HEK293 (cell line): ENCODE measurements at regions not wholly inside any gene's neighbourhood (a gene's known extent, or its start where the extent isn't known, plus 50 kb on each side); places are given as distances from the start of the nearest gene placed in this dataset.

ENCODE experiments used
- CTCF ChIA-PET: fragments of 350-600 bp; formaldehyde crosslinking; extraction: SDS; loops from one replicate; lab custom pipeline; 2021; ENCODE audit warnings: antibody characterized with exemption; lab: Yijun Ruan, JAX
- POLR2A ChIA-PET: fragments of 300-600 bp; formaldehyde crosslinking; extraction: SDS; loops from one replicate; lab custom pipeline; 2020; ENCODE audit warnings: antibody characterized with exemption, inconsistent platforms; lab: Yijun Ruan, JAX
- H3K27ac ChIP-seq: fragments of 200-500 bp; sonication (Bioruptor generic); 2 replicates; pipeline ENCODE4 v1.5.1; 2014; ENCODE audit warnings: low read depth, low read length, control low read depth, inconsistent platforms; ENCODE audit errors: extremely low read depth
- H3K36me3 ChIP-seq, 2 experiments: fragments of 200-500 bp in 1 of 2; sonication (Bioruptor generic) in 1 of 2; 1 replicate in 1 of 2; 2 replicates in 1 of 2; pipeline ENCODE4 v1.5.1; 2014 to 2017; ENCODE audit warnings: inconsistent platforms in 2 of 2, low read length in 2 of 2; ENCODE audit not compliant: control insufficient read depth in 2 of 2, insufficient read depth in 1 of 2
- H3K4me1 ChIP-seq: fragments of 200-500 bp; sonication (Bioruptor generic); 2 replicates; pipeline ENCODE4 v1.5.1; 2014; ENCODE audit warnings: mild to moderate bottlenecking, low read length, inconsistent platforms; ENCODE audit not compliant: control insufficient read depth, insufficient read depth
- H3K4me3 ChIP-seq: 2 replicates; pipeline ENCODE4 v1.5.1; 2011; ENCODE audit warnings: low read depth, mild to moderate bottlenecking, control low read depth, low read length, moderate library complexity
- H3K9me3 ChIP-seq: fragments of 200-500 bp; sonication (Bioruptor generic); 2 replicates; pipeline ENCODE4 v1.5.1; 2014; ENCODE audit warnings: low read depth, low read length, inconsistent platforms; ENCODE audit not compliant: control insufficient read depth, insufficient read depth
- AEBP2 ChIP-seq: fragments of 450-650 bp; formaldehyde crosslinking; IDR thresholded peaks from 2 replicates; pipeline ENCODE4 v1.5.1; 2016; ENCODE audit warnings: missing biosample characterization, missing genetic modification characterization, borderline replicate concordance
- HOXD13 ChIP-seq: sonication (generic); formaldehyde crosslinking; IDR thresholded peaks from 2 replicates; pipeline ENCODE4 v1.8.0; 2022; ENCODE audit warnings: missing genetic modification reagents, borderline replicate concordance
- MEIS1 ChIP-seq: sonication (generic); formaldehyde crosslinking; IDR thresholded peaks from 2 replicates; pipeline ENCODE4 v1.8.1; 2022; ENCODE audit warnings: missing genetic modification reagents, mild to moderate bottlenecking, borderline replicate concordance
- PBX3 ChIP-seq: sonication (generic); formaldehyde crosslinking; IDR thresholded peaks from 2 replicates; pipeline ENCODE4 v1.8.1; 2022; ENCODE audit warnings: mild to moderate bottlenecking, moderate library complexity, missing genetic modification reagents
- PRDM6 ChIP-seq: fragments of 450-650 bp; formaldehyde crosslinking; IDR thresholded peaks from 2 replicates; pipeline ENCODE4 v1.5.1; 2017; ENCODE audit warnings: missing biosample characterization, missing genetic modification characterization
- REPIN1 ChIP-seq: fragments of 450-650 bp; formaldehyde crosslinking; IDR thresholded peaks from 2 replicates; pipeline ENCODE4 v1.5.1; 2017; ENCODE audit warnings: missing biosample characterization, missing genetic modification characterization, low read depth
- SP2 ChIP-seq: fragments of 450-650 bp; formaldehyde crosslinking; IDR thresholded peaks from 2 replicates; pipeline ENCODE4 v1.5.1; 2016; ENCODE audit warnings: missing biosample characterization, missing genetic modification characterization
- ZEB2 ChIP-seq: fragments of 450-650 bp; formaldehyde crosslinking; IDR thresholded peaks from 2 replicates; pipeline ENCODE4 v1.5.1; 2016; ENCODE audit warnings: missing biosample characterization, missing genetic modification characterization
- ZNF157 ChIP-seq: fragments of 450-650 bp; formaldehyde crosslinking; IDR thresholded peaks from 2 replicates; pipeline ENCODE4 v1.5.1; 2016; ENCODE audit warnings: missing biosample characterization, missing genetic modification characterization
- ZNF2 ChIP-seq: fragments of 450-650 bp; formaldehyde crosslinking; IDR thresholded peaks from 2 replicates; pipeline ENCODE4 v1.5.1; 2016; ENCODE audit warnings: missing biosample characterization, missing genetic modification characterization
- ZNF211 ChIP-seq: fragments of 450-650 bp; formaldehyde crosslinking; IDR thresholded peaks from 2 replicates; pipeline ENCODE4 v1.5.1; 2016; ENCODE audit warnings: low read depth, missing biosample characterization, missing genetic modification characterization
- ZNF26 ChIP-seq: fragments of 450-650 bp; formaldehyde crosslinking; IDR thresholded peaks from 2 replicates; pipeline ENCODE4 v1.5.1; 2016; ENCODE audit warnings: missing biosample characterization, missing genetic modification characterization
- ZNF274 ChIP-seq, 2 experiments: fragments of 200-500 bp in 1 of 2; fragments of 450-650 bp in 1 of 2; sonication (Bioruptor generic) in 1 of 2; formaldehyde crosslinking in 1 of 2; IDR thresholded peaks; 2 replicates each; pipeline versions ENCODE4 v1.5.1 to v1.6.1; 2014 to 2016; ENCODE audit warnings: borderline replicate concordance in 1 of 2, inconsistent platforms in 1 of 2, low read length in 1 of 2, missing biosample characterization in 1 of 2, missing genetic modification characterization in 1 of 2
- ZNF350 ChIP-seq: fragments of 450-650 bp; formaldehyde crosslinking; IDR thresholded peaks from 2 replicates; pipeline ENCODE4 v1.5.0; 2017; ENCODE audit warnings: missing biosample characterization, mild to moderate bottlenecking, missing genetic modification characterization
- ZNF529 ChIP-seq: fragments of 450-650 bp; formaldehyde crosslinking; IDR thresholded peaks from 2 replicates; pipeline ENCODE4 v1.5.1; 2017; ENCODE audit warnings: missing genetic modification characterization, missing biosample characterization; ENCODE audit not compliant: insufficient replicate concordance
- ZNF544 ChIP-seq: fragments of 450-650 bp; formaldehyde crosslinking; IDR thresholded peaks from 2 replicates; pipeline ENCODE4 v1.5.0; 2017; ENCODE audit warnings: missing biosample characterization, missing genetic modification characterization
- ZNF571 ChIP-seq: fragments of 450-650 bp; formaldehyde crosslinking; IDR thresholded peaks from 2 replicates; pipeline ENCODE4 v1.5.0; 2017; ENCODE audit warnings: missing biosample characterization, missing genetic modification characterization
- ZNF621 ChIP-seq: fragments of 450-650 bp; formaldehyde crosslinking; IDR thresholded peaks from 2 replicates; pipeline ENCODE4 v1.5.1; 2017; ENCODE audit warnings: missing biosample characterization, missing genetic modification characterization
- ZNF76 ChIP-seq: fragments of 450-650 bp; formaldehyde crosslinking; IDR thresholded peaks from 2 replicates; pipeline ENCODE4; 2016; ENCODE audit warnings: low read depth, missing biosample characterization, missing genetic modification characterization, borderline replicate concordance
- ZSCAN30 ChIP-seq: fragments of 450-650 bp; IDR thresholded peaks from 2 replicates; pipeline ENCODE4 v1.5.1; 2018; ENCODE audit warnings: missing biosample characterization, mild to moderate bottlenecking, missing genetic modification characterization, moderate library complexity
- ZXDB ChIP-seq: fragments of 450-650 bp; formaldehyde crosslinking; IDR thresholded peaks from 2 replicates; pipeline ENCODE4 v1.5.1; 2016; ENCODE audit warnings: missing biosample characterization, missing genetic modification characterization

- no peak for TF ChIP-seq PBX3 (CRISPR knock-in tag)
- TF ChIP-seq ZNF2: no peak
- Histone ChIP-seq H3K4me1 (no peaks in the 10 kb centered on the region), H3K4me3 (no peak overlapping the region), H3K9me3 (no peaks in the 10 kb centered on the region), H3K27ac (no peak overlapping the region), H3K36me3 (no peaks in the 10 kb centered on the region)
- ChIA-PET CTCF (no interaction called here), POLR2A (no interaction called here)
Observed at GRCh38 chr9:68608763-68609162, 68.1 kb upstream of the TMEM252 start.

- Histone ChIP-seq H3K36me3 (no peaks in the 10 kb centered on the region), H3K9me3 (no peaks in the 10 kb centered on the region), H3K27ac (no peak overlapping the region), H3K4me3 (no peak overlapping the region), H3K4me1 (no peaks in the 10 kb centered on the region)
- ChIA-PET CTCF (no interaction called here), POLR2A (no interaction called here)
- TF ChIP-seq ZNF571 (tag by site-specific recombination) (no peak), ZNF529 (tag by site-specific recombination) (no peak), ZNF274 (IDR thresholded peaks at IDR 0.05; ENCODE audit: low read length) (no peak), ZNF274 (tag by site-specific recombination; IDR thresholded peaks at IDR 0.05; ENCODE audit: borderline replicate concordance) (no peak), SP2 (tag by site-specific recombination) (no peak), ZNF76 (no peak), AEBP2 (tag by site-specific recombination) (no peak), ZNF157 (tag by site-specific recombination) (no peak), MEIS1 (CRISPR knock-in tag) (no peak), HOXD13 (CRISPR knock-in tag) (no peak), ZNF544 (tag by site-specific recombination) (no peak), ZNF211 (tag by site-specific recombination) (no peak), ZSCAN30 (tag by site-specific recombination) (no peak), ZNF26 (tag by site-specific recombination) (no peak), ZNF350 (tag by site-specific recombination) (no peak), ZEB2 (tag by site-specific recombination) (no peak), ZXDB (tag by site-specific recombination) (no peak), ZNF621 (no peak), PRDM6 (tag by site-specific recombination) (no peak), REPIN1 (tag by site-specific recombination) (no peak)
- TF ChIP-seq, all 188 proteins: peak for 0
Observed at GRCh38 chr9:68609901-68610415, 69.3 kb upstream of the TMEM252 start.
